Parathyroid adenoma (tissue), 2 donors: ENCODE measurements at regions not wholly inside any gene's neighbourhood (a gene's known extent, or its start where the extent isn't known, plus 50 kb on each side); places are given as distances from the start of the nearest gene placed in this dataset.

ENCODE experiments used
- H2AFZ ChIP-seq: fragments of 300-600 bp; sonication (generic); one replicate; pipeline ENCODE4 v1.7.0; 2017; ENCODE audit warnings: antibody characterized with exemption, mild to moderate bottlenecking
- H3K27ac ChIP-seq: fragments of 300-600 bp; sonication (generic); one replicate; pipeline ENCODE4 v1.7.0; 2017
- H3K27me3 ChIP-seq: fragments of 300-600 bp; sonication (generic); one replicate; pipeline ENCODE4 v1.7.0; 2017; ENCODE audit warnings: low read length; ENCODE audit not compliant: control insufficient read depth, insufficient read depth
- H3K36me3 ChIP-seq: fragments of 300-600 bp; sonication (generic); one replicate; pipeline ENCODE4 v1.7.0; 2017; ENCODE audit warnings: low read length; ENCODE audit not compliant: control insufficient read depth, insufficient read depth
- H3K4me1 ChIP-seq: fragments of 300-600 bp; sonication (generic); one replicate; pipeline ENCODE4 v1.7.0; 2017; ENCODE audit warnings: control low read depth
- H3K4me2 ChIP-seq: fragments of 300-600 bp; sonication (generic); one replicate; pipeline ENCODE4 v1.7.0; 2017; ENCODE audit warnings: low read length
- H3K4me3 ChIP-seq: fragments of 300-600 bp; sonication (generic); one replicate; pipeline ENCODE4 v1.7.0; 2017; ENCODE audit warnings: low read depth, low read length
- H3K79me2 ChIP-seq: fragments of 300-600 bp; sonication (generic); one replicate; pipeline ENCODE4 v1.7.0; 2017; ENCODE audit warnings: control low read depth
- H3K9ac ChIP-seq: fragments of 300-600 bp; sonication (generic); one replicate; pipeline ENCODE4 v1.7.0; 2017; ENCODE audit warnings: mild to moderate bottlenecking
- H3K9me3 ChIP-seq: fragments of 300-600 bp; sonication (generic); one replicate; pipeline ENCODE4 v1.7.0; 2017; ENCODE audit warnings: low read length; ENCODE audit not compliant: control insufficient read depth
- TF ChIP-seq, protein P1 (sequence below): fragments of 300-600 bp; sonication (generic); IDR thresholded peaks from one replicate; pipeline ENCODE4 v1.7.0; 2017; ENCODE audit warnings: antibody characterized with exemption, mild to moderate bottlenecking
- donor health status: primary hyperparathyroidism.

DNA sequence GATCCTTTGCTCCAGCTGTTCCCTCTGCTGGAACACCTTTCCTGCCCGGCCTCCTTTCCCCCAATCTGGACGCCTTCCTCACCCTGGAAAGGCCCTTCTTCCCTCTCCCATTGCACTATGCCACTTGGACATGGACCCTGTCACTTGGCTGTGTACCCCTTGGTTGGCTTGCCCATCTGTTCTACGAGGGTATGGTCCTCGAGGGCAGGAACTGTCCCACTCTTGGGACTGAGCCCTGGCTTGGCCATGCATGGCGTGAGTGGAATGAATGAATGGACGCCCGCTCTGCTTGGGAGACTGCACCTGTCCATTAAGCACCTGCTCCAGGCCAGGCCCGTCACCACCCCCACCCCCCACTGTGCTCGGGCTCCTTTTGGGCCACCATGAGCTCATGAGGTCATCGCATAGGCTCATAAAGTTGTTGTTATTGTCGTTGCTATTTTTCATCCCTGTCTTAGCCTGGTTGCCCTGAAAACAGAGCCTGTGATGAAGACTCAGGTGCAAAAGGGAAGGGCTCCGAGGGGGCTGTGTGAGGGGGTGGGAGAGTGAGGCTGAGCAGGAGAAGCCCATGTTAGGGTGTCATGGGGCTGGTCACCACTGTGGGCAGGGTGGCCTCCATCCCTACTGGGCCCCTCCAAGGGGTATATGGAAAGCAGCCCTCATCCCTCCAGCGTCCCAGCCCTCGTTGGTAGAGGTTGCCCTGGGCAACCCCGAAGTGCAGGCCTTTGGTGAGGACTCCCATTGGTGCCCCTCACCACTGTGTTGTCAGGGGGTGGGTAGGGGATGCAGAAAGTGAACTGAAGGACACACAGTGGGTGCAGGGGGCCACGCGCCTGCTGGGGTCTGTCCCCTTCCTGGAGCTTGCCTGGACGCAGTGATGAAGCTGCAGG, 57.2 kb upstream of the IER5L start:
- Histone ChIP-seq H3K79me2 (no peaks in the 10 kb centered on the region), H3K4me1 (no peaks in the 10 kb centered on the region), H3K4me2 (no peak overlapping the region), H3K9ac (no peak overlapping the region), H3K9me3 (no peaks in the 10 kb centered on the region), H3K4me3 (no peak overlapping the region), H3K27ac (no peak overlapping the region), H3K27me3 (no peaks in the 10 kb centered on the region), H2AFZ (no peak overlapping the region), H3K36me3 (no peaks in the 10 kb centered on the region)
- TF ChIP-seq, protein P1, sequence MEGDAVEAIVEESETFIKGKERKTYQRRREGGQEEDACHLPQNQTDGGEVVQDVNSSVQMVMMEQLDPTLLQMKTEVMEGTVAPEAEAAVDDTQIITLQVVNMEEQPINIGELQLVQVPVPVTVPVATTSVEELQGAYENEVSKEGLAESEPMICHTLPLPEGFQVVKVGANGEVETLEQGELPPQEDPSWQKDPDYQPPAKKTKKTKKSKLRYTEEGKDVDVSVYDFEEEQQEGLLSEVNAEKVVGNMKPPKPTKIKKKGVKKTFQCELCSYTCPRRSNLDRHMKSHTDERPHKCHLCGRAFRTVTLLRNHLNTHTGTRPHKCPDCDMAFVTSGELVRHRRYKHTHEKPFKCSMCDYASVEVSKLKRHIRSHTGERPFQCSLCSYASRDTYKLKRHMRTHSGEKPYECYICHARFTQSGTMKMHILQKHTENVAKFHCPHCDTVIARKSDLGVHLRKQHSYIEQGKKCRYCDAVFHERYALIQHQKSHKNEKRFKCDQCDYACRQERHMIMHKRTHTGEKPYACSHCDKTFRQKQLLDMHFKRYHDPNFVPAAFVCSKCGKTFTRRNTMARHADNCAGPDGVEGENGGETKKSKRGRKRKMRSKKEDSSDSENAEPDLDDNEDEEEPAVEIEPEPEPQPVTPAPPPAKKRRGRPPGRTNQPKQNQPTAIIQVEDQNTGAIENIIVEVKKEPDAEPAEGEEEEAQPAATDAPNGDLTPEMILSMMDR = no peak

GRCh38 chr9:129234491-129234890, 56.4 kb upstream of the IER5L start:
- no peaks in the 10 kb centered on the region for H3K36me3 ChIP-seq
- H3K27ac ChIP-seq = no peak overlapping the region
- no peaks in the 10 kb centered on the region for H3K9me3 ChIP-seq
- no peak overlapping the region for H2AFZ ChIP-seq
- H3K4me1 ChIP-seq = no peaks in the 10 kb centered on the region
- H3K27me3 ChIP-seq = no peaks in the 10 kb centered on the region
- TF ChIP-seq, protein P1 = no peak
- no peaks in the 10 kb centered on the region for H3K79me2 ChIP-seq
- no peak overlapping the region for H3K4me3 ChIP-seq
- H3K4me2 ChIP-seq = no peak overlapping the region
- no peak overlapping the region for H3K9ac ChIP-seq

DNA sequence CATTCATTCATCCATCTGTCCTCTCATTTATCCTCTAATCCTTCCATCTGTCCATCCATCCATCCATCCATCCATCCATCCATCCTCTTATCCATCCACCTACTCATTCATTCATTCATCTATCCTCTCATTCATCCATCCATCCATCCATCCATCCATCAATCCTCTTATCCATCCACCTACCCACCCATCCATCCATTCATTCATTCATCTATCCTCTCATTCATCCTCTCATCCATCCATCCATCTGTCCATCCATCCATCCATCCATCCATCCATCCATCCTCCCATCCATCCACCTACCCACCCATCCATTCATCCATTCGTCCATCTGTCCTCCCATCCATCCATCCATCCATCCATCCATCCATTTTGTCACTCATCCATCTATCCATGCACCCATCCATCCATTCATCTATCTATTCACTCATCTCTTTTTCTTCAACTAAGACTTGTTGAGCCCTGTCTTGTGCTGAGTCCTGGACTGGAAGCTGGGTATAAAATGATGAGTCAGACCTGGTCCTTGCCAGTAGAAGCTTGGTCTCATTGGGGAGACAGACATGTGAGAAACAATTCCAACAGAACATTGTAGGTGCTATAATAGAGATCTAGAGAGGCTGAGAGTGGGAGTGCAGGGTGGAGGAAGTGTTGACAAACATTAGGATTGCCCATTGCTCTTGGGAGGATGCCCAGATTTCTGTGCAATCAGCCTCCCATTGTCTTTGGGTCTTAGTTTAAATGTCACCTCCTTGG, 55.0 kb upstream of the IER5L start:
- TF ChIP-seq, protein P1 = no peak
- no peaks in the 10 kb centered on the region for H3K79me2 ChIP-seq
- no peaks in the 10 kb centered on the region for H3K4me1 ChIP-seq
- H3K36me3 ChIP-seq = no peaks in the 10 kb centered on the region
- H3K9me3 ChIP-seq = no peaks in the 10 kb centered on the region
- H3K27me3 ChIP-seq = no peaks in the 10 kb centered on the region
- no peak overlapping the region for H3K27ac ChIP-seq
- H3K4me3 ChIP-seq = no peak overlapping the region
- no peak overlapping the region for H3K4me2 ChIP-seq
- H3K9ac ChIP-seq = no peak overlapping the region
- H2AFZ ChIP-seq = no peak overlapping the region

- Histone ChIP-seq H3K9ac (no peak overlapping the region), H3K4me1 (no peaks in the 10 kb centered on the region), H3K79me2 (no peaks in the 10 kb centered on the region), H3K27ac (no peak overlapping the region), H3K9me3 (no peaks in the 10 kb centered on the region), H3K4me2 (no peak overlapping the region), H3K4me3 (no peak overlapping the region), H2AFZ (no peak overlapping the region), H3K36me3 (no peaks in the 10 kb centered on the region), H3K27me3 (no peaks in the 10 kb centered on the region)
- TF ChIP-seq, protein P1 = no peak
Observed at GRCh38 chr9:129231759-129232158, 53.7 kb upstream of the IER5L start.
